ENCODE measurements at regions not wholly inside any gene's neighbourhood (a gene's known extent, or its start where the extent isn't known, plus 50 kb on each side); places are given as distances from the start of the nearest gene placed in this dataset.

GRCh38 chr20:19864130-19864529 is 106.1 kb downstream of the RIN2 start:
- Histone ChIP-seq H3K4me3 (ENCODE audit: low read depth, low read length) (no peak overlapping the region), H3K27ac (ENCODE audit: extremely low read depth, low read depth, low read length) (no peak overlapping the region), H3K9me3 (ENCODE audit: control insufficient read depth, insufficient read depth, low read depth, low read length) (no peaks in the 10 kb centered on the region), H3K36me3 (ENCODE audit: control insufficient read depth in 2 of 2, insufficient read depth in 1 of 2, low read length in 2 of 2) (no peaks in the 10 kb centered on the region), H3K4me1 (ENCODE audit: control insufficient read depth, insufficient read depth, low read length) (no peaks in the 10 kb centered on the region)
- TF ChIP-seq WT1 (tag by site-specific recombination; IDR thresholded peaks at IDR 0.05) (no peak), ZBTB49 (tag by site-specific recombination; IDR thresholded peaks at IDR 0.05; ENCODE audit: low read depth) (no peak), ZBTB11 (tag by site-specific recombination; conservative IDR thresholded peaks at IDR 0.05; ENCODE audit: low read depth) (no peak), ZNF155 (tag by site-specific recombination; IDR thresholded peaks at IDR 0.05) (no peak), ZNF391 (tag by site-specific recombination; IDR thresholded peaks at IDR 0.05; ENCODE audit: borderline replicate concordance, low read depth) (no peak), ZSCAN18 (tag by site-specific recombination; IDR thresholded peaks at IDR 0.05) (no peak), SCRT2 (tag by site-specific recombination; IDR thresholded peaks at IDR 0.05) (no peak), ZNF174 (tag by site-specific recombination; IDR thresholded peaks at IDR 0.05) (no peak), ZNF423 (tag by site-specific recombination; IDR thresholded peaks at IDR 0.05) (no peak), ZNF768 (tag by site-specific recombination; IDR thresholded peaks at IDR 0.05) (no peak), ZNF10 (tag by site-specific recombination; IDR thresholded peaks at IDR 0.05) (no peak), ZFP41 (tag by site-specific recombination; IDR thresholded peaks at IDR 0.05; ENCODE audit: borderline replicate concordance) (no peak)
- ChIA-PET CTCF (interaction anchor here (0.6 to 1.4 kb wide), 3 partner anchors 36 to 171 kb away, joined by 3 to 4 read pairs (median 3); no protein-coding TSS in a partner anchor), POLR2A (no interaction called here)

GRCh38 chr20:19866070-19866469 is 108.0 kb downstream of the RIN2 start:
- CTCF ChIA-PET = interaction anchor here (0.6 kb wide), 1 partner anchor 14 kb away, joined by 4 read pairs; no protein-coding TSS in a partner anchor
- Histone ChIP-seq H3K9me3 (ENCODE audit: control insufficient read depth, insufficient read depth, low read depth, low read length) (no peaks in the 10 kb centered on the region), H3K4me3 (ENCODE audit: low read depth, low read length) (no peak overlapping the region), H3K4me1 (ENCODE audit: control insufficient read depth, insufficient read depth, low read length) (no peaks in the 10 kb centered on the region), H3K27ac (ENCODE audit: extremely low read depth, low read depth, low read length) (no peak overlapping the region), H3K36me3 (ENCODE audit: control insufficient read depth in 2 of 2, insufficient read depth in 1 of 2, low read length in 2 of 2) (no peaks in the 10 kb centered on the region)
- no peak for TF ChIP-seq ZNF837 (tag by site-specific recombination; IDR thresholded peaks at IDR 0.05)
- peak; percentile 91; the same call in 1 of the 2 replicates for TF ChIP-seq ZNF610 (tag by site-specific recombination; IDR thresholded peaks at IDR 0.05; ENCODE audit: borderline replicate concordance)
- POLR2A ChIA-PET = no interaction called here

GRCh38 chr20:19867074-19867473 is 109.0 kb downstream of the RIN2 start:
- ChIA-PET POLR2A (no interaction called here), CTCF (interaction anchor here (0.7 kb wide), 1 partner anchor 48 kb away, joined by 4 read pairs; no protein-coding TSS in a partner anchor)
- TF ChIP-seq ZNF555 (tag by site-specific recombination; conservative IDR thresholded peaks at IDR 0.05) (no peak), ZNF664 (tag by site-specific recombination; IDR thresholded peaks at IDR 0.05) (no peak), ZNF621 (tag by site-specific recombination; IDR thresholded peaks at IDR 0.05) (no peak), ZNF830 (tag by site-specific recombination; IDR thresholded peaks at IDR 0.05; ENCODE audit: low read depth) (no peak), ZNF302 (tag by site-specific recombination; IDR thresholded peaks at IDR 0.05; ENCODE audit: low read depth) (no peak)

More at GRCh38 chr20:19867074-19867473, 109.0 kb downstream of the RIN2 start:
- Histone ChIP-seq H3K9me3 (ENCODE audit: control insufficient read depth, insufficient read depth, low read depth, low read length) (no peaks in the 10 kb centered on the region), H3K27ac (ENCODE audit: extremely low read depth, low read depth, low read length) (no peak overlapping the region), H3K36me3 (ENCODE audit: control insufficient read depth in 2 of 2, insufficient read depth in 1 of 2, low read length in 2 of 2) (no peaks in the 10 kb centered on the region), H3K4me1 (ENCODE audit: control insufficient read depth, insufficient read depth, low read length) (no peaks in the 10 kb centered on the region), H3K4me3 (ENCODE audit: low read depth, low read length) (no peak overlapping the region)

All from HEK293 (cell line).